ENCODE measurements at regions not wholly inside any gene's neighbourhood (a gene's known extent, or its start where the extent isn't known, plus 50 kb on each side); places are given as distances from the start of the nearest gene placed in this dataset.

- peak; percentile 92 for DNase-seq (ENCODE audit: low read depth)
- no peak overlapping the region for H3K4me3 ChIP-seq (ENCODE audit: low read depth, low read length)
- TF ChIP-seq CTCF (conservative IDR thresholded peaks at IDR 0.05; ENCODE audit: low read depth, low read length): no peak
Measured at GRCh38 chr17:77881545-77881944, 77.0 kb upstream of the TNRC6C start.

- DNase-seq (ENCODE audit: low read depth): no peak
- TF ChIP-seq CTCF (conservative IDR thresholded peaks at IDR 0.05; ENCODE audit: low read depth, low read length): no peak
- no peak overlapping the region for H3K4me3 ChIP-seq (ENCODE audit: low read depth, low read length)
Measured at GRCh38 chr17:77882040-77882439, 76.5 kb upstream of the TNRC6C start.

- no peak for TF ChIP-seq CTCF (conservative IDR thresholded peaks at IDR 0.05; ENCODE audit: low read depth, low read length)
- no peak overlapping the region for H3K4me3 ChIP-seq (ENCODE audit: low read depth, low read length)
- DNase-seq (ENCODE audit: low read depth): peak; percentile 86
Measured at GRCh38 chr17:77882481-77883212, 75.9 kb upstream of the TNRC6C start.

DNA sequence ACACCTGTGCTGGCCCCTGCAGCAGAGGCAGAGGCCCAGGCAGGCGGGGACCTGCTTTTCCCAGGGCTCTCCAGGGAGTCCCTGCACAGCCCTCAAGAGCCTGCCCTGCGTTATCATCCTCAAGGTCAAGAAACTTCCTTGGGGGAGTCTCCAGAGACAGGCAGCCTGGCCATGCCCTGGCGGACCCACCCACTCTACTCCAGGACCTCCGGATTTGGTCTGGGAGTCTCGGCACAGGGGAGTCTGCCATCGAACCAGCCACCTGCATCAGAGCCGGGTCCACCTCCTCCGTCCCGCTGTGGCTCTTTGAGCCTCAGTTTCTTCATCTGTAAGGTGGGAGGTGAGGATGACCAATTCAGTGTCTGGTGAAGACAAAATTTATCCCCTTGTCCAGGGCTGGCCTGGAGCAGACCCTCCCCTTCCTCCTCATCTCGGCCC is 75.3 kb upstream of the TNRC6C start:
- no peak for DNase-seq (ENCODE audit: low read depth)
- TF ChIP-seq CTCF (conservative IDR thresholded peaks at IDR 0.05; ENCODE audit: low read depth, low read length): no peak
- no peak overlapping the region for H3K4me3 ChIP-seq (ENCODE audit: low read depth, low read length)

GRCh38 chr17:77884019-77884418 is 74.5 kb upstream of the TNRC6C start:
- DNase-seq (ENCODE audit: low read depth): no peak
- no peak for TF ChIP-seq CTCF (conservative IDR thresholded peaks at IDR 0.05; ENCODE audit: low read depth, low read length)
- H3K4me3 ChIP-seq (ENCODE audit: low read depth, low read length): no peak overlapping the region

GRCh38 chr17:77884967-77885641 is 73.4 kb upstream of the TNRC6C start:
- H3K4me3 ChIP-seq (ENCODE audit: low read depth, low read length): no peak overlapping the region
- no peak for DNase-seq (ENCODE audit: low read depth)
- no peak for TF ChIP-seq CTCF (conservative IDR thresholded peaks at IDR 0.05; ENCODE audit: low read depth, low read length)
